ENCODE measurements at regions not wholly inside any gene's neighbourhood (a gene's known extent, or its start where the extent isn't known, plus 50 kb on each side); places are given as distances from the start of the nearest gene placed in this dataset.

- DNase-seq (ENCODE audit: low spot score) = no peak
Observed at GRCh38 chr20:11846131-11846530, 71.6 kb upstream of the BTBD3 start.

GRCh38 chr20:11847827-11848226, 69.9 kb upstream of the BTBD3 start:
- DNase-seq (ENCODE audit: low spot score) = no peak
- Histone ChIP-seq H3K4me1 (ENCODE audit: insufficient read depth, poor library complexity, severe bottlenecking) (peaks cover 47% of the 10 kb centered on the region), H3K4me3 (ENCODE audit: severe bottlenecking) (no peak overlapping the region), H3K27ac (ENCODE audit: poor library complexity, severe bottlenecking) (peak overlapping the region; percentile 96), H3K36me3 (ENCODE audit: low read depth) (no peaks in the 10 kb centered on the region), H3K27me3 (ENCODE audit: insufficient read depth, poor library complexity, severe bottlenecking) (no peaks in the 10 kb centered on the region), H3K9me3 (ENCODE audit: severe bottlenecking) (no peaks in the 10 kb centered on the region)
- no peak for TF ChIP-seq CTCF (IDR thresholded peaks at IDR 0.05; ENCODE audit: poor library complexity, severe bottlenecking)
- no peak for ATAC-seq (ENCODE audit: low read depth)

More at GRCh38 chr20:11846131-11846530, 71.6 kb upstream of the BTBD3 start:
- peaks cover 30% of the 10 kb centered on the region for H3K4me1 ChIP-seq (ENCODE audit: insufficient read depth, poor library complexity, severe bottlenecking)
- TF ChIP-seq CTCF (IDR thresholded peaks at IDR 0.05; ENCODE audit: poor library complexity, severe bottlenecking) = no peak
- H3K27ac ChIP-seq (ENCODE audit: poor library complexity, severe bottlenecking) = no peak overlapping the region
- no peaks in the 10 kb centered on the region for H3K36me3 ChIP-seq (ENCODE audit: low read depth)
- no peak for ATAC-seq (ENCODE audit: low read depth)
- no peaks in the 10 kb centered on the region for H3K9me3 ChIP-seq (ENCODE audit: severe bottlenecking)
- H3K27me3 ChIP-seq (ENCODE audit: insufficient read depth, poor library complexity, severe bottlenecking) = no peaks in the 10 kb centered on the region
- no peak overlapping the region for H3K4me3 ChIP-seq (ENCODE audit: severe bottlenecking)

- no peak for TF ChIP-seq CTCF (IDR thresholded peaks at IDR 0.05; ENCODE audit: poor library complexity, severe bottlenecking)
- Histone ChIP-seq H3K9me3 (ENCODE audit: severe bottlenecking) (no peaks in the 10 kb centered on the region), H3K4me1 (ENCODE audit: insufficient read depth, poor library complexity, severe bottlenecking) (peaks cover 57% of the 10 kb centered on the region), H3K4me3 (ENCODE audit: severe bottlenecking) (no peak overlapping the region), H3K27ac (ENCODE audit: poor library complexity, severe bottlenecking) (peak overlapping the region; percentile 96), H3K27me3 (ENCODE audit: insufficient read depth, poor library complexity, severe bottlenecking) (no peaks in the 10 kb centered on the region), H3K36me3 (ENCODE audit: low read depth) (no peaks in the 10 kb centered on the region)
- DNase-seq (ENCODE audit: low spot score) (no peak), ATAC-seq (ENCODE audit: low read depth) (no peak)
Observed at GRCh38 chr20:11849270-11849915, 68.3 kb upstream of the BTBD3 start.

- TF ChIP-seq CTCF (IDR thresholded peaks at IDR 0.05; ENCODE audit: poor library complexity, severe bottlenecking) = peak; percentile 15
- Histone ChIP-seq H3K27me3 (ENCODE audit: insufficient read depth, poor library complexity, severe bottlenecking) (no peaks in the 10 kb centered on the region), H3K27ac (ENCODE audit: poor library complexity, severe bottlenecking) (peak overlapping the region; percentile 96), H3K4me1 (ENCODE audit: insufficient read depth, poor library complexity, severe bottlenecking) (peaks cover 57% of the 10 kb centered on the region), H3K36me3 (ENCODE audit: low read depth) (no peaks in the 10 kb centered on the region), H3K4me3 (ENCODE audit: severe bottlenecking) (no peak overlapping the region), H3K9me3 (ENCODE audit: severe bottlenecking) (no peaks in the 10 kb centered on the region)
- DNase-seq (ENCODE audit: low spot score) (peak; percentile 92), ATAC-seq (ENCODE audit: low read depth) (peak; percentile 81)
Observed at GRCh38 chr20:11849976-11850670, 67.6 kb upstream of the BTBD3 start.

- H3K27me3 ChIP-seq (ENCODE audit: insufficient read depth, poor library complexity, severe bottlenecking) = no peaks in the 10 kb centered on the region
- DNase-seq (ENCODE audit: low spot score) (peak; percentile 69), ATAC-seq (ENCODE audit: low read depth) (peak; percentile 65)
- H3K36me3 ChIP-seq (ENCODE audit: low read depth) = no peaks in the 10 kb centered on the region
- H3K4me1 ChIP-seq (ENCODE audit: insufficient read depth, poor library complexity, severe bottlenecking) = peaks cover 57% of the 10 kb centered on the region
- no peak overlapping the region for H3K4me3 ChIP-seq (ENCODE audit: severe bottlenecking)
- H3K9me3 ChIP-seq (ENCODE audit: severe bottlenecking) = no peaks in the 10 kb centered on the region
- H3K27ac ChIP-seq (ENCODE audit: poor library complexity, severe bottlenecking) = peak overlapping the region; percentile 96
- no peak for TF ChIP-seq CTCF (IDR thresholded peaks at IDR 0.05; ENCODE audit: poor library complexity, severe bottlenecking)
Observed at GRCh38 chr20:11850901-11851300, 66.8 kb upstream of the BTBD3 start.

All from RWPE2 (cell line).